ENCODE measurements at regions not wholly inside any gene's neighbourhood (a gene's known extent, or its start where the extent isn't known, plus 50 kb on each side); places are given as distances from the start of the nearest gene placed in this dataset.
"Not testable (repeated sequence)": the region's sequence is repeated elsewhere in the genome, so short reads cannot be mapped to it uniquely, and the experiment has no call there.

GRCh38 chr4:10879411-10880110 lies 195.0 kb upstream of the CLNK start:
- DNase-seq: no peak

GRCh38 chr4:10878861-10879260 lies 194.3 kb upstream of the CLNK start:
- no peak for DNase-seq

GRCh38 chr4:10877076-10877475 lies 192.5 kb upstream of the CLNK start:
- DNase-seq: no peak

GRCh38 chr4:10875144-10875799 lies 190.7 kb upstream of the CLNK start:
- no peak for DNase-seq

- DNase-seq: no peak
These were observed 189.2 kb upstream of the CLNK start for GRCh38 chr4:10873809-10874208.

GRCh38 chr4:10872833-10873517 lies 188.4 kb upstream of the CLNK start:
- no peak for DNase-seq

GRCh38 chr4:10866666-10867065 lies 182.1 kb upstream of the CLNK start:
- no peak for DNase-seq

- no peak for DNase-seq
These were observed 176.5 kb upstream of the CLNK start for GRCh38 chr4:10861036-10861435.

GRCh38 chr4:10856271-10856782 lies 171.8 kb upstream of the CLNK start:
- no peak for DNase-seq

GRCh38 chr4:10853196-10853595 lies 168.6 kb upstream of the CLNK start:
- DNase-seq: no peak

- DNase-seq: no peak
These were observed 157.1 kb upstream of the CLNK start for GRCh38 chr4:10841697-10842096.

- no peak for DNase-seq
These were observed 152.6 kb upstream of the CLNK start for GRCh38 chr4:10837151-10837550.

GRCh38 chr4:10832806-10833628 lies 148.4 kb upstream of the CLNK start:
- no peak for DNase-seq

GRCh38 chr4:10831727-10832408 lies 147.3 kb upstream of the CLNK start:
- no peak for DNase-seq

GRCh38 chr4:10828918-10829538 lies 144.5 kb upstream of the CLNK start:
- not testable (repeated sequence) for DNase-seq

- no peak for DNase-seq
These were observed 137.3 kb upstream of the CLNK start for GRCh38 chr4:10821826-10822225.

GRCh38 chr4:10816571-10816970 lies 132.0 kb upstream of the CLNK start:
- DNase-seq: no peak

- no peak for DNase-seq
These were observed 127.4 kb upstream of the CLNK start for GRCh38 chr4:10811991-10812390.

GRCh38 chr4:10810411-10810810 lies 125.8 kb upstream of the CLNK start:
- no peak for DNase-seq

- DNase-seq: no peak
These were observed 125.3 kb upstream of the CLNK start for GRCh38 chr4:10809905-10810304.

GRCh38 chr4:10808591-10808990 lies 124.0 kb upstream of the CLNK start:
- DNase-seq: no peak

Data from CD4-positive, alpha-beta T cell treated with Interleukin-12 subunit alpha and Interleukin-12 subunit beta, for 1 hour (primary cell).